Endothelial cell of hepatic sinusoid (primary cell): ENCODE measurements at regions not wholly inside any gene's neighbourhood (a gene's known extent, or its start where the extent isn't known, plus 50 kb on each side); places are given as distances from the start of the nearest gene placed in this dataset.
"Not testable (repeated sequence)": the region's sequence is repeated elsewhere in the genome, so short reads cannot be mapped to it uniquely, and the experiment has no call there.

Experiments used
- in situ Hi-C: cut with HindIII; loops from 2 replicates; pipeline ENCODE4 v1.10.0; 2017; ENCODE audit warnings: low sequenced_read_pairs

- in situ Hi-C loops, result no loop called here
Measured at GRCh38 chr9:31715250-31715649, 669.2 kb upstream of the ACO1 start.

GRCh38 chr9:31719262-31719661 lies 665.2 kb upstream of the ACO1 start:
- in situ Hi-C loops, result no loop called here

GRCh38 chr9:31730398-31730797 lies 654.0 kb upstream of the ACO1 start:
- in situ Hi-C loops, result no loop called here

- in situ Hi-C loops, result no loop called here
Measured at GRCh38 chr9:31733166-31733565, 651.3 kb upstream of the ACO1 start.

- in situ Hi-C loops, result no loop called here
Measured at GRCh38 chr9:31736581-31737179, 647.8 kb upstream of the ACO1 start.

- in situ Hi-C loops, result no loop called here
Measured at GRCh38 chr9:31740705-31741104, 643.7 kb upstream of the ACO1 start.

GRCh38 chr9:31744589-31744988 lies 639.9 kb upstream of the ACO1 start:
- in situ Hi-C loops, result no loop called here

GRCh38 chr9:31745468-31745867 lies 639.0 kb upstream of the ACO1 start:
- in situ Hi-C loops, result no loop called here

GRCh38 chr9:31745886-31746285 lies 638.6 kb upstream of the ACO1 start:
- in situ Hi-C loops, result no loop called here

- in situ Hi-C loops, result no loop called here
Measured at GRCh38 chr9:31753756-31754155, 630.7 kb upstream of the ACO1 start.

- in situ Hi-C loops, result no loop called here
Measured at GRCh38 chr9:31759703-31760102, 624.7 kb upstream of the ACO1 start.

- in situ Hi-C loops, result not testable (repeated sequence)
Measured at GRCh38 chr9:31774021-31774420, 610.4 kb upstream of the ACO1 start.

GRCh38 chr9:31774571-31774970 lies 609.9 kb upstream of the ACO1 start:
- in situ Hi-C loops, result no loop called here

GRCh38 chr9:31776471-31776870 lies 608.0 kb upstream of the ACO1 start:
- in situ Hi-C loops, result no loop called here

GRCh38 chr9:31783491-31783890 lies 601.0 kb upstream of the ACO1 start:
- in situ Hi-C loops, result no loop called here

GRCh38 chr9:31790720-31791119 lies 593.7 kb upstream of the ACO1 start:
- in situ Hi-C loops, result no loop called here

- in situ Hi-C loops, result no loop called here
Measured at GRCh38 chr9:31799953-31800609, 584.4 kb upstream of the ACO1 start.

- in situ Hi-C loops, result no loop called here
Measured at GRCh38 chr9:31807574-31808256, 576.7 kb upstream of the ACO1 start.

- in situ Hi-C loops, result no loop called here
Measured at GRCh38 chr9:31808766-31809165, 575.7 kb upstream of the ACO1 start.

- in situ Hi-C loops, result no loop called here
Measured at GRCh38 chr9:31820426-31820825, 564.0 kb upstream of the ACO1 start.

GRCh38 chr9:31821583-31821982 lies 562.9 kb upstream of the ACO1 start:
- in situ Hi-C loops, result no loop called here

- in situ Hi-C loops, result no loop called here
Measured at GRCh38 chr9:31823365-31823764, 561.1 kb upstream of the ACO1 start.
